SU-DHL-6 (cell line): ENCODE measurements at regions not wholly inside any gene's neighbourhood (a gene's known extent, or its start where the extent isn't known, plus 50 kb on each side); places are given as distances from the start of the nearest gene placed in this dataset.
"Not testable (repeated sequence)": the region's sequence is repeated elsewhere in the genome, so short reads cannot be mapped to it uniquely, and the experiment has no call there.

Experiments
- H2AFZ ChIP-seq: fragments of 200-600 bp; sonication (generic); 2 replicates; pipeline ENCODE4 v1.6.1; 2014; ENCODE audit warnings: low read depth, mild to moderate bottlenecking, moderate library complexity, mixed read lengths, antibody characterized with exemption, low read length; ENCODE audit not compliant: severe bottlenecking
- H3F3A ChIP-seq: fragments of 200-600 bp; shearing (Covaris generic); 2 replicates; pipeline ENCODE4 v1.6.0; 2016; ENCODE audit warnings: antibody characterized with exemption, mild to moderate bottlenecking; ENCODE audit not compliant: insufficient read depth
- H3K27ac ChIP-seq: fragments of 200-600 bp; sonication (generic); 2 replicates; pipeline ENCODE4 v1.5.1; 2016; ENCODE audit warnings: low read depth, mild to moderate bottlenecking, low read length, moderate library complexity, mixed read lengths
- H3K27me3 ChIP-seq: fragments of 200-600 bp; sonication (generic), shearing (Covaris generic); 2 replicates; pipeline ENCODE4 v1.6.0; 2014; ENCODE audit warnings: mild to moderate bottlenecking, low read length
- H3K36me3 ChIP-seq: fragments of 200-600 bp; sonication (generic); 2 replicates; pipeline ENCODE4 v1.6.1; 2014; ENCODE audit warnings: mild to moderate bottlenecking, low read length, mixed read lengths
- H3K4me2 ChIP-seq: fragments of 300-600, 200-600 bp; shearing (Covaris generic), sonication (generic); 2 replicates; pipeline ENCODE4 v1.6.0; 2014; ENCODE audit warnings: low read length, low read depth, mild to moderate bottlenecking; ENCODE audit not compliant: poor library complexity, severe bottlenecking
- H3K4me3 ChIP-seq: fragments of 200-600 bp; sonication (generic); 2 replicates; pipeline ENCODE4 v1.5.1; 2014; ENCODE audit warnings: antibody characterized with exemption, low read length, mild to moderate bottlenecking, mixed read lengths; ENCODE audit not compliant: insufficient read depth, poor library complexity, severe bottlenecking
- H3K79me2 ChIP-seq: fragments of 200-600 bp; sonication (generic); 2 replicates; pipeline ENCODE4 v1.6.1; 2014; ENCODE audit warnings: mild to moderate bottlenecking, low read length, moderate library complexity; ENCODE audit not compliant: insufficient read depth
- H3K9ac ChIP-seq: fragments of 200-600 bp; sonication (generic); 2 replicates; pipeline ENCODE4 v1.7.0; 2014; ENCODE audit warnings: mild to moderate bottlenecking, low read length
- H3K9me2 ChIP-seq: fragments of 200-600 bp; sonication (generic); replicated peaks from 2 replicates; pipeline ENCODE4 v1.6.1; 2014; ENCODE audit warnings: low read length; ENCODE audit not compliant: insufficient read depth
- H3K9me3 ChIP-seq: fragments of 200-600 bp; sonication (generic); 2 replicates; pipeline ENCODE4 v1.6.1; 2014; ENCODE audit warnings: low read length, mixed read lengths; ENCODE audit not compliant: insufficient read depth
- H4K20me1 ChIP-seq: fragments of 200-600 bp; sonication (generic); 2 replicates; pipeline ENCODE4 v1.6.1; 2014; ENCODE audit warnings: low read depth, mild to moderate bottlenecking, antibody characterized with exemption, low read length, moderate library complexity, mixed read lengths
- CTCF ChIP-seq: fragments of 200-600 bp; sonication (generic); IDR thresholded peaks from one replicate; pipeline ENCODE4 v1.5.1; 2017; ENCODE audit warnings: antibody characterized with exemption, mild to moderate bottlenecking, low read length, moderate library complexity; ENCODE audit not compliant: insufficient read depth, poor library complexity, severe bottlenecking
- EZH2phosphoT487 ChIP-seq: fragments of 200-600 bp; sonication (generic), shearing (Covaris generic); conservative IDR thresholded peaks from 2 replicates; pipeline ENCODE4 v1.6.1; 2018; ENCODE audit warnings: mild to moderate bottlenecking, antibody characterized with exemption, low read length, moderate library complexity, mixed read lengths

GRCh38 chr7:65285906-65286864, 87.5 kb upstream of the ZNF92 start:
- Histone ChIP-seq H3K27me3 (no peaks in the 10 kb centered on the region), H3K79me2 (no peaks in the 10 kb centered on the region), H3K4me3 (no peak overlapping the region), H3F3A (no peaks in the 10 kb centered on the region), H3K9me3 (no peaks in the 10 kb centered on the region), H3K9me2 (no peaks in the 10 kb centered on the region), H4K20me1 (0 out of 2 replicates have a peak, but pooled peaks cover 5% of the 10 kb centered on the region), H3K36me3 (no peaks in the 10 kb centered on the region), H2AFZ (no peak overlapping the region), H3K27ac (no peak overlapping the region), H3K9ac (no peak overlapping the region), H3K4me2 (no peak overlapping the region)
- TF ChIP-seq CTCF (no peak), EZH2phosphoT487 (no peak)

- not testable (repeated sequence) for H3K27me3 ChIP-seq, H3K79me2 ChIP-seq, H3K27ac ChIP-seq
Observed at GRCh38 chr7:65285241-65285640, 88.4 kb upstream of the ZNF92 start.

GRCh38 chr7:65279795-65280194, 93.9 kb upstream of the ZNF92 start:
- 0 out of 2 replicates have a peak, but pooled peaks cover 6% of the 10 kb centered on the region for H3K36me3 ChIP-seq
- H3K79me2 ChIP-seq, result no peaks in the 10 kb centered on the region
- no peak overlapping the region for H3K9ac ChIP-seq
- TF ChIP-seq CTCF (no peak), EZH2phosphoT487 (no peak)
- H3K27me3 ChIP-seq, result no peaks in the 10 kb centered on the region
- H3K27ac ChIP-seq, result no peak overlapping the region
- no peak overlapping the region for H2AFZ ChIP-seq
- no peaks in the 10 kb centered on the region for H3F3A ChIP-seq
- H3K4me3 ChIP-seq, result no peak overlapping the region
- H3K4me2 ChIP-seq, result no peak overlapping the region
- H3K9me2 ChIP-seq, result no peaks in the 10 kb centered on the region
- H3K9me3 ChIP-seq, result peaks cover 2% of the 10 kb centered on the region; the same call in 1 of the 2 replicates
- no peaks in the 10 kb centered on the region for H4K20me1 ChIP-seq

More at GRCh38 chr7:65285241-65285640, 88.4 kb upstream of the ZNF92 start:
- H3K9ac ChIP-seq, H3K9me2 ChIP-seq, H3K4me2 ChIP-seq, H3K9me3 ChIP-seq, H3K36me3 ChIP-seq, H3F3A ChIP-seq, H2AFZ ChIP-seq, H4K20me1 ChIP-seq, H3K4me3 ChIP-seq: not testable (repeated sequence)

- Histone ChIP-seq H3K9me3 (peaks cover 5% of the 10 kb centered on the region; the same call in 1 of the 2 replicates), H3K36me3 (0 out of 2 replicates have a peak, but pooled peaks cover 6% of the 10 kb centered on the region), H2AFZ (no peak overlapping the region), H3K27ac (no peak overlapping the region), H3K9me2 (no peaks in the 10 kb centered on the region), H3K27me3 (no peaks in the 10 kb centered on the region), H3K4me3 (no peak overlapping the region), H3K4me2 (no peak overlapping the region), H3K9ac (no peak overlapping the region), H3K79me2 (no peaks in the 10 kb centered on the region), H4K20me1 (no peaks in the 10 kb centered on the region), H3F3A (no peaks in the 10 kb centered on the region; the same call in 1 of the 2 replicates)
- TF ChIP-seq CTCF (no peak), EZH2phosphoT487 (no peak)
Observed at GRCh38 chr7:65276822-65277221, 96.8 kb upstream of the ZNF92 start.

- not testable (repeated sequence) for H4K20me1 ChIP-seq, H3K9me3 ChIP-seq, H3K4me3 ChIP-seq, H3K27ac ChIP-seq, H2AFZ ChIP-seq, H3K9ac ChIP-seq, H3K36me3 ChIP-seq, H3K79me2 ChIP-seq, H3K4me2 ChIP-seq, H3K27me3 ChIP-seq, H3F3A ChIP-seq, H3K9me2 ChIP-seq
Observed at GRCh38 chr7:65271502-65271901, 102.2 kb upstream of the ZNF92 start.
